GM04503 (cell line): ENCODE measurements at regions not wholly inside any gene's neighbourhood (a gene's known extent, or its start where the extent isn't known, plus 50 kb on each side); places are given as distances from the start of the nearest gene placed in this dataset.

ENCODE experiments used
- DNase-seq: peaks from one replicate; pipeline ENCODE4 v3.0.0-alpha.2; 2012; ENCODE audit warnings: low read depth

- no peak for DNase-seq
These were observed 393.5 kb upstream of the CADM1 start for GRCh38 chr11:115897707-115898106.

- no peak for DNase-seq
These were observed 391.9 kb upstream of the CADM1 start for GRCh38 chr11:115896084-115896483.

- DNase-seq = no peak
These were observed 391.4 kb upstream of the CADM1 start for GRCh38 chr11:115895594-115895993.

GRCh38 chr11:115894176-115894575 lies 390.0 kb upstream of the CADM1 start:
- DNase-seq = no peak

- DNase-seq = no peak
These were observed 389.4 kb upstream of the CADM1 start for GRCh38 chr11:115893461-115894099.

GRCh38 chr11:115892016-115892415 lies 387.8 kb upstream of the CADM1 start:
- no peak for DNase-seq

- no peak for DNase-seq
These were observed 387.4 kb upstream of the CADM1 start for GRCh38 chr11:115891581-115891980.

- no peak for DNase-seq
These were observed 386.3 kb upstream of the CADM1 start for GRCh38 chr11:115890500-115890899.

- no peak for DNase-seq
These were observed 385.5 kb upstream of the CADM1 start for GRCh38 chr11:115889712-115890111.

- no peak for DNase-seq
These were observed 383.5 kb upstream of the CADM1 start for GRCh38 chr11:115887727-115888126.

GRCh38 chr11:115887316-115887715 lies 383.1 kb upstream of the CADM1 start:
- no peak for DNase-seq

- no peak for DNase-seq
These were observed 382.2 kb upstream of the CADM1 start for GRCh38 chr11:115886422-115886733.

- no peak for DNase-seq
These were observed 381.6 kb upstream of the CADM1 start for GRCh38 chr11:115885535-115886421.

GRCh38 chr11:115884800-115885534 lies 380.8 kb upstream of the CADM1 start:
- DNase-seq = no peak

GRCh38 chr11:115874843-115875242 lies 370.6 kb upstream of the CADM1 start:
- no peak for DNase-seq

GRCh38 chr11:115873813-115874212 lies 369.6 kb upstream of the CADM1 start:
- DNase-seq = no peak

GRCh38 chr11:115872416-115872815 lies 368.2 kb upstream of the CADM1 start:
- no peak for DNase-seq

- DNase-seq = no peak
These were observed 367.0 kb upstream of the CADM1 start for GRCh38 chr11:115871161-115871760.

- no peak for DNase-seq
These were observed 365.7 kb upstream of the CADM1 start for GRCh38 chr11:115869780-115870431.

GRCh38 chr11:115869131-115869530 lies 364.9 kb upstream of the CADM1 start:
- DNase-seq = no peak

GRCh38 chr11:115860246-115860645 lies 356.0 kb upstream of the CADM1 start:
- DNase-seq = no peak

GRCh38 chr11:115848611-115849010 lies 344.4 kb upstream of the CADM1 start:
- no peak for DNase-seq
